Ectodermal cell (in vitro differentiated cells): ENCODE measurements at regions not wholly inside any gene's neighbourhood (a gene's known extent, or its start where the extent isn't known, plus 50 kb on each side); places are given as distances from the start of the nearest gene placed in this dataset.

Experiments used
- H3K27ac ChIP-seq: 2 replicates; pipeline ENCODE4 v1.7.0; 2013; ENCODE audit warnings: mild to moderate bottlenecking, low read depth, low read length; ENCODE audit not compliant: insufficient read depth, poor library complexity, severe bottlenecking
- H3K27me3 ChIP-seq: 2 replicates; pipeline ENCODE4 v1.7.0; 2013; ENCODE audit warnings: mild to moderate bottlenecking, low read length; ENCODE audit not compliant: insufficient read depth, control insufficient read depth, poor library complexity, severe bottlenecking
- H3K36me3 ChIP-seq: one replicate; pipeline ENCODE4 v1.7.0; 2013; ENCODE audit warnings: low read length; ENCODE audit not compliant: control insufficient read depth, insufficient read depth
- H3K4me1 ChIP-seq: one replicate; pipeline ENCODE4 v1.7.0; 2013; ENCODE audit warnings: low read length; ENCODE audit not compliant: control insufficient read depth, insufficient read depth
- H3K4me3 ChIP-seq: 2 replicates; pipeline ENCODE4 v1.7.0; 2013; ENCODE audit warnings: low read depth, low read length, control low read depth; ENCODE audit not compliant: insufficient read depth
- H3K9me3 ChIP-seq: 2 replicates; pipeline ENCODE4 v1.7.0; 2013; ENCODE audit warnings: mild to moderate bottlenecking, low read length, moderate library complexity; ENCODE audit not compliant: control insufficient read depth
- WGBS, 2 experiments: methylation state at CpG; one replicate each; pipeline ENCODE4 v1.1.7; 2013; ENCODE audit warnings: missing lambda C conversion rate in 2 of 2; 5-methylcytosine and 5-hydroxymethylcytosine counted together

DNA sequence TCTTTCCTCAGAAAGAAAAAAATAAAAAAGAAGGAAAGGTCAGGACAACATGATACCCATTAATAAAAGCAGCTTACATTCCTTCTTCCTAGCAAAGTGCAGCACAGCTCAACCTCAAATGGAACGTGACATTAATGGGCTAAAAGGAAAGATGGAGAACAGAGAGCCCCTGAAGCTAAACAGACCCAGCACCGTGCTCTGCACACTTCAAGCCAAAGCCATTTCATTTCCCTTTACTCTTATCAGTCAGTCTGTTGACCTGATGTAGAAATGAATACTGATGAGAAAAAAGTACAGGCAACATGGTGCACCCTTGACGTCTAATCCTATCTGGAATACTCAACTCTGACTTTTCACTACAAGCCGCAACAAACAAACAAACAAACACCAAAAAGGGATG, 57.7 kb upstream of the EDNRA start:
- Histone ChIP-seq H3K36me3 (no peaks in the 10 kb centered on the region), H3K4me1 (no peaks in the 10 kb centered on the region), H3K9me3 (no peaks in the 10 kb centered on the region), H3K27me3 (no peaks in the 10 kb centered on the region), H3K4me3 (no peak overlapping the region), H3K27ac (no peak overlapping the region)
- WGBS, 2 experiments, result 92 to 100% methylated on average over 1 to 3 of the region's 4 CpGs

DNA sequence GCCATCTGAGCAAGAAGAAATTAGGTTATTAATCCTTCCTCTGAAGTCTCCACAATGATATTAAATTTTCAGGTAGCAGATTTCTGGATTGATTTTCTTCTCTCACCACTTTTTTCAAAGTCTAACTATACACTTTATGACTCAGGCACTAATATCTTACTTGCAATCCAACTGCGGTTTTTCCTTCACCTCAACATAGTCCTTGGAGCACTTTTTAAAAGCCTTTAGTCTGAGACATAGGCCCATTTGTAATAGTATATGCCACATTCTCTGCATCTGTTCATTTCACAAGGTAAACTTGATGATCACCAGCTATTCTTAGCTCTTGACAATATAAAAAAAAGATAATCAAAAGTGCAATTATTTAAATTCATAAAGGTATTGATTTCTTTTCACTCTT, 55.9 kb upstream of the EDNRA start:
- Histone ChIP-seq H3K27me3 (no peaks in the 10 kb centered on the region), H3K4me3 (no peak overlapping the region), H3K9me3 (no peaks in the 10 kb centered on the region), H3K36me3 (no peaks in the 10 kb centered on the region), H3K27ac (no peak overlapping the region), H3K4me1 (no peaks in the 10 kb centered on the region)
- WGBS, 2 experiments, result 91 to 100% methylated on average over 1 of the region's 1 CpG

DNA sequence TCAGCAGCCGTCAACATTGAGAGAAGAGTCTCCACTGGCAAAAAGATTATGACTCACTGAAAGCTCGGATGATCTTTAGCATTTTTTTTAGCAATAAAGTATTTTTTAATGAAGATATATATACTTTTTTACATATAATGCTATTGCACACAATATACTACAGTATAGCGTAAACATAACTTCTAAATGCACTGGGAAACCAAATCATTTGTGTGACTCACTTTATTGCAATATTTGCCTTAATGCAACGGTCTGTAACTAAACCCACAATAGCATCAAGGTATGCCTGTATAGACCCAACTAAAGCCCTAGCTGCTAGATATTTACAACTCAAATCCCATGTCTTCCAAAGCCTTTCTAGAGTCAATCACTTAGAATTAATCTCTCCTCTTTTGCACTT, 52.3 kb upstream of the EDNRA start:
- Histone ChIP-seq H3K27ac (no peak overlapping the region), H3K9me3 (no peaks in the 10 kb centered on the region), H3K4me3 (no peak overlapping the region), H3K4me1 (no peaks in the 10 kb centered on the region), H3K27me3 (no peaks in the 10 kb centered on the region), H3K36me3 (no peaks in the 10 kb centered on the region)
- WGBS, 2 experiments, result 90 to 96% methylated on average over 3 of the region's 4 CpGs

DNA sequence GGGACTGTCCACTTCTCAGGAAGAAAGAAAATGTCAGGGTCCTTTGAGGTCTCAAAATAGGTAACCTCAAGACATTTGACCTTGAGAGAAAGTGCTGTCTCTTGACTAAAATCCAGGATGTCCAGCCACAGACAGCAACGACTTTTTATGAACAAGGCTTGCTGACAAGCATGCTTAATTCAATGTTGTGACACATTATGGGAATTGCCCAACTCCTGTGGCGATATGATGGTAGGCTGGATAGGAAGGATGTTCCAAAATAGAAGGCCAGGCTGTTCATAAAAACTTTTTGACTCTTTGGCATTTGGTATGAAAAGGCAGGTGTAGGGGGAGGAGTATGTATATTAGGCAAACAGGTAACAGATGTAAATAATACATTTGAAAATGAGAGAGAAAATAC, 50.8 kb upstream of the EDNRA start:
- no peaks in the 10 kb centered on the region for H3K27me3 ChIP-seq
- H3K36me3 ChIP-seq, result no peaks in the 10 kb centered on the region
- H3K4me1 ChIP-seq, result no peaks in the 10 kb centered on the region
- no peaks in the 10 kb centered on the region for H3K9me3 ChIP-seq
- no peak overlapping the region for H3K27ac ChIP-seq
- 90 to 96% methylated on average over 2 of the region's 2 CpGs for WGBS, 2 experiments
- H3K4me3 ChIP-seq, result no peak overlapping the region
